MM.1S (cell line): ENCODE measurements at regions not wholly inside any gene's neighbourhood (a gene's known extent, or its start where the extent isn't known, plus 50 kb on each side); places are given as distances from the start of the nearest gene placed in this dataset.

Experiments
- DNase-seq: peaks from one replicate; pipeline ENCODE4 v3.0.0-alpha.2; 2015
- H2AFZ ChIP-seq: fragments of 300-600 bp; sonication (generic); 2 replicates; pipeline ENCODE4 v1.6.0; 2016; ENCODE audit warnings: antibody characterized with exemption, low read length
- H3F3A ChIP-seq: fragments of 300-600 bp; sonication (generic); 2 replicates; pipeline ENCODE4 v1.6.1; 2016; ENCODE audit warnings: mild to moderate bottlenecking, antibody characterized with exemption, low read length, moderate library complexity, mixed read lengths; ENCODE audit not compliant: insufficient read depth
- H3K27ac ChIP-seq: fragments of 300-600 bp; sonication (generic); 2 replicates; pipeline ENCODE4 v1.5.1; 2016; ENCODE audit warnings: mild to moderate bottlenecking, low read length
- H3K27me3 ChIP-seq: fragments of 300-600 bp; sonication (generic); replicated peaks from 2 replicates; pipeline ENCODE4 v1.6.0; 2016; ENCODE audit warnings: low read length; ENCODE audit not compliant: insufficient read depth
- H3K36me3 ChIP-seq: fragments of 300-600 bp; sonication (generic); replicated peaks from 2 replicates; pipeline ENCODE4 v1.6.1; 2016; ENCODE audit warnings: mild to moderate bottlenecking, low read length, mixed read lengths; ENCODE audit not compliant: insufficient read depth
- H3K4me1 ChIP-seq: fragments of 300-600 bp; sonication (generic); 2 replicates; pipeline ENCODE4 v1.6.1; 2016; ENCODE audit warnings: low read length, mixed read lengths
- H3K4me2 ChIP-seq: fragments of 300-600 bp; sonication (generic); 2 replicates; pipeline ENCODE4 v1.6.0; 2016; ENCODE audit warnings: low read depth, low read length
- H3K4me3 ChIP-seq: fragments of 300-600 bp; sonication (generic); 2 replicates; pipeline ENCODE4 v1.5.1; 2016; ENCODE audit warnings: low read length, mixed read lengths
- H3K79me2 ChIP-seq: fragments of 300-600 bp; sonication (generic); 2 replicates; pipeline ENCODE4 v1.6.1; 2016; ENCODE audit warnings: mixed run types, low read length, mixed read lengths
- H3K9ac ChIP-seq: fragments of 300-600 bp; sonication (generic); 2 replicates; pipeline ENCODE4 v1.6.1; 2016; ENCODE audit warnings: low read length, mixed read lengths
- H3K9me2 ChIP-seq: fragments of 300-600 bp; sonication (generic); replicated peaks from 2 replicates; pipeline ENCODE4 v1.6.1; 2016; ENCODE audit warnings: mild to moderate bottlenecking, low read length, mixed read lengths; ENCODE audit not compliant: insufficient read depth
- H3K9me3 ChIP-seq: fragments of 300-600 bp; sonication (generic); replicated peaks from 2 replicates; pipeline ENCODE4 v1.6.1; 2016; ENCODE audit warnings: mild to moderate bottlenecking, low read length, mixed read lengths; ENCODE audit not compliant: insufficient read depth
- H4K20me1 ChIP-seq: fragments of 300-600 bp; sonication (generic); 2 replicates; pipeline ENCODE4 v1.6.1; 2016; ENCODE audit warnings: mild to moderate bottlenecking, low read length, moderate library complexity, mixed read lengths; ENCODE audit not compliant: insufficient read depth
- CTCF ChIP-seq: fragments of 300-600 bp; sonication (generic); IDR thresholded peaks from 2 replicates; pipeline ENCODE4 v1.5.1; 2016; ENCODE audit warnings: antibody characterized with exemption, low read length, mixed read lengths
- EZH2 ChIP-seq: fragments of 300-600 bp; sonication (generic); optimal IDR thresholded peaks from 2 replicates; pipeline ENCODE3; 2017; ENCODE audit warnings: low read depth, mild to moderate bottlenecking, antibody characterized with exemption, low read length, mixed read lengths
- EZH2phosphoT487 ChIP-seq: fragments of 300-600 bp; sonication (generic); IDR thresholded peaks from 2 replicates; pipeline ENCODE4 v1.6.1; 2018; ENCODE audit warnings: antibody characterized with exemption, low read length

- H3K27ac ChIP-seq, result no peak overlapping the region
- H3K9ac ChIP-seq, result no peak overlapping the region
- H3K79me2 ChIP-seq, result no peaks in the 10 kb centered on the region
- no peaks in the 10 kb centered on the region for H3F3A ChIP-seq
- H3K4me2 ChIP-seq, result no peak overlapping the region
- TF ChIP-seq CTCF (no peak), EZH2 (no peak), EZH2phosphoT487 (no peak)
- H4K20me1 ChIP-seq, result no peaks in the 10 kb centered on the region
- H3K9me2 ChIP-seq, result no peaks in the 10 kb centered on the region
- H3K27me3 ChIP-seq, result no peaks in the 10 kb centered on the region
- H3K36me3 ChIP-seq, result no peaks in the 10 kb centered on the region
- H3K9me3 ChIP-seq, result no peaks in the 10 kb centered on the region
- H3K4me3 ChIP-seq, result no peak overlapping the region
- no peak for DNase-seq
- peaks cover 15% of the 10 kb centered on the region for H3K4me1 ChIP-seq
- H2AFZ ChIP-seq, result no peak overlapping the region
These were observed 93.7 kb upstream of the USP15 start for GRCh38 chr12:62166525-62166924.

GRCh38 chr12:62168411-62168810, 91.8 kb upstream of the USP15 start:
- no peak overlapping the region for H3K4me3 ChIP-seq
- no peak for DNase-seq
- no peaks in the 10 kb centered on the region for H3K79me2 ChIP-seq
- no peaks in the 10 kb centered on the region for H3K9me3 ChIP-seq
- H3K9me2 ChIP-seq, result no peaks in the 10 kb centered on the region
- H2AFZ ChIP-seq, result no peak overlapping the region
- no peaks in the 10 kb centered on the region for H3K36me3 ChIP-seq
- no peaks in the 10 kb centered on the region for H3K4me1 ChIP-seq
- TF ChIP-seq EZH2 (no peak), EZH2phosphoT487 (no peak), CTCF (no peak)
- H3K27ac ChIP-seq, result no peak overlapping the region
- H4K20me1 ChIP-seq, result no peaks in the 10 kb centered on the region
- no peaks in the 10 kb centered on the region for H3K27me3 ChIP-seq
- H3K4me2 ChIP-seq, result no peak overlapping the region
- H3K9ac ChIP-seq, result no peak overlapping the region
- H3F3A ChIP-seq, result no peaks in the 10 kb centered on the region

- Histone ChIP-seq H3K9me2 (no peaks in the 10 kb centered on the region), H3K4me2 (no peak overlapping the region), H2AFZ (no peak overlapping the region), H4K20me1 (no peaks in the 10 kb centered on the region), H3K79me2 (no peaks in the 10 kb centered on the region), H3K9me3 (no peaks in the 10 kb centered on the region), H3K27me3 (no peaks in the 10 kb centered on the region), H3K36me3 (no peaks in the 10 kb centered on the region), H3K4me1 (no peaks in the 10 kb centered on the region), H3K4me3 (no peak overlapping the region), H3F3A (no peaks in the 10 kb centered on the region), H3K27ac (no peak overlapping the region), H3K9ac (no peak overlapping the region)
- no peak for DNase-seq
- TF ChIP-seq EZH2phosphoT487 (no peak), CTCF (no peak), EZH2 (no peak)
These were observed 90.0 kb upstream of the USP15 start for GRCh38 chr12:62170241-62170640.
